Motor neuron (in vitro differentiated cells): ENCODE measurements at regions not wholly inside any gene's neighbourhood (a gene's known extent, or its start where the extent isn't known, plus 50 kb on each side); places are given as distances from the start of the nearest gene placed in this dataset.

ENCODE experiments used
- ATAC-seq, 8 experiments: fragments of 200-7000 bp; cut with Tn5 transposase; replicated peaks in 6 of 8; 2 replicates each; pipeline ENCODE4 v1.8.0; 2021; ENCODE audit warnings: mild to moderate bottlenecking in 8 of 8, moderate library complexity in 8 of 8
- H3K27ac ChIP-seq, 2 donors: fragments of 250-450 bp; sonication (Bioruptor Pico); 2 replicates each; pipeline ENCODE4 v1.9.0; 2021; ENCODE audit warnings: antibody characterized with exemption in 2 of 2, mild to moderate bottlenecking in 2 of 2, moderate library complexity in 1 of 2
- H3K4me1 ChIP-seq, 2 donors: fragments of 250-450 bp; sonication (Bioruptor Pico); replicated peaks in 1 of 2; 2 replicates each; pipeline ENCODE4 v1.6.1; 2021; ENCODE audit warnings: antibody characterized with exemption in 2 of 2, mild to moderate bottlenecking in 2 of 2, moderate library complexity in 1 of 2
- H3K4me3 ChIP-seq, 5 donors: fragments of 250-450 bp; sonication (Bioruptor Pico); 2 replicates each; pipeline ENCODE4 v1.9.0; 2021; ENCODE audit warnings: antibody characterized with exemption in 5 of 5, mild to moderate bottlenecking in 5 of 5, moderate library complexity in 4 of 5
- WGBS, 10 experiments: fragments of 450-650 bp; shearing (Covaris generic); methylation state at CpG; one replicate each; pipeline ENCODE4 v1.0.0; 2022; 5-methylcytosine and 5-hydroxymethylcytosine counted together
- in situ Hi-C, 9 experiments: fragments of 400-800 bp; cut with MboI; loops; one replicate each; pipeline ENCODE4 v1.15.0; 2021; ENCODE audit warnings: low sequenced_read_pairs in 9 of 9, low pct_unique_long_range_greater_than_20kb in 2 of 9; ENCODE audit not compliant: unreplicated experiment in 9 of 9

- 75 to 94% (median 83%) methylated on average over 2 to 3 of the region's 4 CpGs; no CpG with 5 or more reads in 3 of the 10 experiments for WGBS, 10 experiments
- no peak for ATAC-seq
- no peak overlapping the region for H3K4me3 ChIP-seq
- peaks cover 6 to 21% of the 10 kb centered on the region in 2 donors for H3K4me1 ChIP-seq
- in situ Hi-C loops, result no loop called here
- no peak overlapping the region for H3K27ac ChIP-seq
These were observed 311.8 kb upstream of the ZNF32 start for GRCh38 chr10:43960477-43960876.

- Histone ChIP-seq H3K27ac (no peak overlapping the region), H3K4me1 (peaks cover 6 to 21% of the 10 kb centered on the region in 2 donors), H3K4me3 (no peak overlapping the region)
- 15 to 80% (median 37%) methylated on average over 1 to 2 of the region's 2 CpGs; no CpG with 5 or more reads in 1 of the 10 experiments for WGBS, 10 experiments
- no peak for ATAC-seq
- in situ Hi-C loops, result no loop called here
These were observed 311.4 kb upstream of the ZNF32 start for GRCh38 chr10:43960135-43960415.

DNA sequence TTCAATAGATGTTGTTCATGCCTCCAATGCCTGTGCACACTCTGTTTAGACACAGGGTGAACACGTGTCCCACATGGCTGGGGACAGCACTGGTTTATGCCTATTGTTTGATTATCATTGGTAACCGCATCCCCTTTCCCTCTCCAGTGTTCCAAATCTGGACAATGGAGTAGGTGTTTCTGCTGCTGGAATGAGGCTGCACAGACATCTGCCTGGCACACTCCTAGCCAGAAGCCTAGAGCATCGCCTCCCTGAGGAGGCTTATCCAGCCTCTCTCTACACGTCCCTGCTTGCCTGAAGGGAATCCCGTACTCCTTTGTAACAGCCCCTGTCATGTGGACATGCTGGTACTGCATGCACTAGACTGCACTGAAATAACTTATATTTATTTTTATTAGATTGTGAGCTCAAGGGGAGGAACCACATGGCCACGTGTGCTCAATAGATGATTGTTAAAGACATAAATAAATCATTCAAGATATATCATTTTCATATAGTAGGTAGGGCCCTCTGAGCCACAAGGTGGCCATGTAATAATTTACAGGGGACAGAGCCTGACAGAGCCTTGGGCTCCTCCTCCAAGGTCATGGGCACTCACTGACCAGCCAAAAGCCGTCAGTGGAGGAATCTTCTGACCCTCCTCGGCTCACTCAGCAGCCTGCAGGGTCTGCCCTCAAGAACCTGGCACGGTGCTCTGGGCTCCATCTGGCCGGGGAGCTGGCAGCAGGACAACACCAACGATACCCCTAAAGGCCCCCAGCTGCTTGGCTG, 310.9 kb upstream of the ZNF32 start:
- WGBS, 10 experiments, result 33 to 96% (median 48%) methylated on average over 2 to 5 of the region's 11 CpGs; no CpG with 5 or more reads in 2 of the 10 experiments

GRCh38 chr10:43958964-43959363, 310.3 kb upstream of the ZNF32 start:
- ATAC-seq, result no peak
- in situ Hi-C loops, result no loop called here
- Histone ChIP-seq H3K27ac (no peak overlapping the region), H3K4me3 (no peak overlapping the region), H3K4me1 (peaks cover 6 to 21% of the 10 kb centered on the region in 2 donors)
- WGBS, 10 experiments, result 60 to 100% (median 92%) methylated on average over 1 to 3 of the region's 6 CpGs; no CpG with 5 or more reads in 3 of the 10 experiments

More for the DNA sequence above, 310.9 kb upstream of the ZNF32 start:
- in situ Hi-C loops, result no loop called here
- Histone ChIP-seq H3K27ac (no peak overlapping the region), H3K4me3 (no peak overlapping the region), H3K4me1 (peaks cover 6 to 21% of the 10 kb centered on the region in 2 donors)
- ATAC-seq, result peak in 5 of 8 experiments; percentile 43 to 96 (median 91)

GRCh38 chr10:43958071-43958432, 309.4 kb upstream of the ZNF32 start:
- ATAC-seq, result no peak
- Histone ChIP-seq H3K4me3 (no peak overlapping the region), H3K4me1 (peaks cover 6 to 19% of the 10 kb centered on the region in 2 donors), H3K27ac (no peak overlapping the region)
- 49 to 90% (median 67%) methylated on average over 1 to 4 of the region's 6 CpGs; no CpG with 5 or more reads in 3 of the 10 experiments for WGBS, 10 experiments
- in situ Hi-C loops, result no loop called here

GRCh38 chr10:43957267-43958070, 308.8 kb upstream of the ZNF32 start:
- H3K4me3 ChIP-seq, result no peak overlapping the region
- H3K27ac ChIP-seq, result no peak overlapping the region
- in situ Hi-C loops, result no loop called here
- peaks cover 6 to 14% of the 10 kb centered on the region in 2 donors for H3K4me1 ChIP-seq
- WGBS, 10 experiments, result 33 to 90% (median 73%) methylated on average over 1 to 2 of the region's 6 CpGs; no CpG with 5 or more reads in 4 of the 10 experiments
- ATAC-seq, result no peak

DNA sequence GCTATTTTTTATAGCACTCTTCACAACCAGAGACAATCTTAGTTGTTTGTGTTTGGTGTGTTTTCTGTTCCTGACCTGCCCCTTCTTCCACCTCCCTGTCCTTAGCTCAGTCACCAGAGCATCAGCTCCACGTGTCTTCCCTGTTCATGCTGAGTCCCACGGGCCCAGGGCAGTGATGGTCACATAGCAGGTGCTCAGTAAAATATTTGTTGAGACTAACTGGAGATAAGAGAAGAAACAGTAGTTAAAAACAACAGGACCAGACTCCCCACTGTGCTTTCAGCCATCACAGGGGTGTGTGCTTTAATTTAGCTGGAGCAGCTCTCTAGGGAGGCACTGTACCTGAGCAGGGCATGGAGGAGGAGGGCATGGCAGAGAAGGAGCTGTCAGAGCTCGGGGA, 307.3 kb upstream of the ZNF32 start:
- Histone ChIP-seq H3K4me3 (no peak overlapping the region), H3K27ac (no peak overlapping the region), H3K4me1 (peaks cover 6 to 14% of the 10 kb centered on the region in 2 donors)
- WGBS, 10 experiments, result 0 to 100% (median 45%) methylated on average over 1 to 2 of the region's 3 CpGs; no CpG with 5 or more reads in 6 of the 10 experiments
- in situ Hi-C loops, result no loop called here
- no peak for ATAC-seq

DNA sequence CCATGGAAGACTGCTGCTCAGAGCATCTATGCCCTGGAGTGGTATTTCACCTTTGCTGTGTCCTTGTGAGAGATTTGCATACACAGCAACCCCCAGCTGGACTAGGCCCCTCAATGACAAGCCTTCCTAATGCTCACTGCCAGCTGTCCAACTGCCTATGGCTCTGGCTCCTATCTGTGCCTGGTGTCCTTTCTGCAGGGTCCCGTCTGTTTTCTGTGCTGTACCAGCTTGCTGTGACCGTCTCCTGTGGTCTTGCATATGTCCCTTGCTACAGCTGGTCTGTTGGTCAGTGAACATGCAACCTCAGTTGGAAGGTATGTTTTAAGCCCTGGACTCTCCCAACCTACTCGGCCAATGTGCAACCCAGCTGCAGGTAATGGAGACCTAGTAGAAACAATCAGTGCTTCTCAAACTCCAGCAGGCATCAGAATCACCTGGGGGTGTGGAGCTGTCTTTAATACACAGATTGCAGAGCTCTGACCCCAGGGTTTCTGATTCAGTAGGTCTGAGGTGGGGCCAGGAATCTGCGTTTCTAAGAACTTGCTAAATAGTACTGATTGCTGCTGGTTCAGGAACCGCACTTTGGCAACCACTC, 306.4 kb upstream of the ZNF32 start:
- H3K4me3 ChIP-seq, result no peak overlapping the region
- in situ Hi-C loops, result no loop called here
- WGBS, 10 experiments, result 50 to 100% (median 74%) methylated on average over 1 to 3 of the region's 5 CpGs; no CpG with 5 or more reads in 4 of the 10 experiments
- H3K4me1 ChIP-seq, result peaks cover 6 to 14% of the 10 kb centered on the region in 2 donors
- no peak overlapping the region for H3K27ac ChIP-seq
- ATAC-seq, result no peak

GRCh38 chr10:43953672-43954071, 305.0 kb upstream of the ZNF32 start:
- Histone ChIP-seq H3K4me1 (peaks cover 0 to under 1% of the 10 kb centered on the region in 2 donors), H3K27ac (no peak overlapping the region), H3K4me3 (no peak overlapping the region)
- in situ Hi-C loops, result no loop called here
- ATAC-seq, result no peak
- whole genome bisulfite sequencing, 10 experiments, result 64 to 100% (median 80%) methylated on average over 1 to 3 of the region's 3 CpGs; no CpG with 5 or more reads in 7 of the 10 experiments

DNA sequence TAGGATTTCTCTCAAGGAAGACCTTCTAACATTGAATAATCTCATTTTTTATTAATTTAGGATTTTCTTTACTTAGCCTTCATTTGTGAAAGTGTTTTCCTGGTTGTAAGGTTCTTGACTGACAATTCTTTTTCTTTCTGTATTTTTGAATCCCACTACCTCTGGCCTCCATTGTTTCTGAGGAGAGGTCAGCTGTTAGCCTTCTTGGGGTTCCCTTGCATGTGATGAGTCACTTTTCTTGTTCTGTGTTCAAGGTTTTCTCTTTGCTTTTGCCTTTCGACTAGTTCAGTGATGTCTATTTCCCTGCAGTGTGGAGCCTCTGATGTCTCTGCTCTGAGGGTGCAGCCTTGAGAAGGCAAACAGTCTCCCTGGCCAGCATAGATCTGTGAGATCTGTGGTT, 304.1 kb upstream of the ZNF32 start:
- ATAC-seq, result no peak
- 40 to 100% (median 88%) methylated on average over 1 of the region's 1 CpG; no CpG with 5 or more reads in 1 of the 10 experiments for WGBS, 10 experiments

DNA sequence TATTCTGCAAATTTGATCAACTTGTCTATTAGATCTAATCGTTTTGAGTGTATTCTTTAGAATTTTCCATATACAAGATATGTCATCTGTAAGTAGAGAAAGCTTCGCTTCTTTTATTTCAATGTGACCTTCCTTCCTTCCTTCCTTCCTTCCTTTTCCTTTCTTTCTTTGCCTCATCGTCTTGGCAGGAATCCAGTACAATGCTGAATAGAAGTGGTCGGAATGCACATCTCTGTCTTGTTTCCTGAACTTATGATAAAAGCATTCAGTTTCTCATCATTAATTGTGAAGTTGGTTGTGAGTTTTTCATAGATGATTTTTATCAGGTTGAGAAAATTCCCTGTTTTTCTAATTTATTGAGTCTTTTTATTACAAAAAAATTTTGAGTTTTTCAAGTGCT, 300.7 kb upstream of the ZNF32 start:
- peaks cover 13 to 15% of the 10 kb centered on the region in 2 donors for H3K4me1 ChIP-seq
- 39 to 92% (median 60%) methylated on average over 2 to 4 of the region's 4 CpGs; no CpG with 5 or more reads in 1 of the 10 experiments for WGBS, 10 experiments
- H3K27ac ChIP-seq, result no peak overlapping the region
- no peak for ATAC-seq
- no peak overlapping the region for H3K4me3 ChIP-seq
- in situ Hi-C loops, result no loop called here

More for the DNA sequence above, 304.1 kb upstream of the ZNF32 start:
- no peak overlapping the region for H3K27ac ChIP-seq
- H3K4me3 ChIP-seq, result no peak overlapping the region
- in situ Hi-C loops, result no loop called here
- H3K4me1 ChIP-seq, result no peaks in the 10 kb centered on the region

DNA sequence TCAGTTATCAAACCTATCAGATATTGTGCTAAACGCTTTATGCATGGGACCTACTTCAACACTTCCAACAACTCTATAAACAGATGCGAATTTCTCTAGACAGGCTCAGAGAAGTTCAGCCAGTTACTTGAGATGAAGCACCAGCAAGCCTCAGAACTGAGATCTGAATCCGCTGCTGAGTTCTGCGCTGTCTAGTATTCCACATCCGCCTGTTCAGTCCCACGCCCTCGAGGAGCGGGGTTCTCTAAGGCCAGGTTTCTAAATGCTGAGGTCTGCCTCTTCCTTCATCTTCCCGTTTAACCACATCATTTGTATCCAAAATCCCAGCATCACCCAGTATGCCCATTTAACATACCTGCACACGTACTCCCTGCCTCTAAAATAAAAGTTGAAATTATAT, 297.8 kb upstream of the ZNF32 start:
- H3K4me1 ChIP-seq, result peaks cover 38 to 42% of the 10 kb centered on the region in 2 donors
- no peak for ATAC-seq
- no peak overlapping the region for H3K27ac ChIP-seq
- no peak overlapping the region for H3K4me3 ChIP-seq
- WGBS, 10 experiments, result 20 to 94% (median 88%) methylated on average over 1 to 9 of the region's 10 CpGs; no CpG with 5 or more reads in 1 of the 10 experiments
- in situ Hi-C loops, result no loop called here

DNA sequence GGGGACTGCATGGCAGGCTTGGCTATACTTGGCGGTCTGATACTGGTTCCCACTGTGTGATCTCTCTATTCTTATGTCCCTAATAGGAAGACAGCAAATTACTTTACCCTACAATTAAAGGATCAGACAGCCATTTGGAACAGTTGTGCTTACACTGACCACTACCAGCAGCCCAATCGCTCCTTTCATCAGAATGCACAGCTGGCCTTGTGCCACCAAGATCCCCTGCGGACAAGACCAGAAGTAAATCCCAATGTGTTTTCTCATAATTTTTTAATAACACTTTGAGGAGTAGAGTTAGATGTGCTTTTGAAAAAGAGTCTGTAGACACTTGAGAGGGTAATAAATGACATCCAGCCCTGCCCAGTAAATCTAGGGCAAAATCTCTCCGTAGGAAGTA, 297.2 kb upstream of the ZNF32 start:
- in situ Hi-C loops, result no loop called here
- WGBS, 10 experiments, result 75 to 100% (median 89%) methylated on average over 1 to 4 of the region's 4 CpGs; no CpG with 5 or more reads in 2 of the 10 experiments
- no peak for ATAC-seq
- Histone ChIP-seq H3K27ac (peak overlapping the region in 1 of 2 donors; percentile 29), H3K4me3 (no peak overlapping the region), H3K4me1 (peaks cover 44 to 48% of the 10 kb centered on the region in 2 donors)
